ENCODE measurements at regions not wholly inside any gene's neighbourhood (a gene's known extent, or its start where the extent isn't known, plus 50 kb on each side); places are given as distances from the start of the nearest gene placed in this dataset.

DNA sequence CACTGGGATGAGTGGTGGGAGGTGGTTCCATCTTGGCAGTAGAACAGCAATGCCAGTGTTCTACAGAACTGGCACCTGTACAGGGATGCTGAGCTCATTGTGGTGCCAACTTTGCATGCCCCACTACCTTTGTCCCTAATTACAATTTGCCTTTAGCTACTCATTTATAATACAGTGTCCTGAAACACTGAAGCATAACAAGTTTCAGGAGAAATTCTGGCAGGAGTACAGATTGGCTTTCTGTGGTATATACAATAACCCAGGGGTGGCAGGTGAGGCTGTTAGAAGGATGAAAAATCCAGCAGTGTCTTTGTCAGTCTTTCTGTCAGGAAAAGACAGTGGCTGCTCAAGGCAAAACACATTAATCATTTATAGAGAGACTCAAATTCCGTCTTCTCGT lies 240.3 kb downstream of the FAM76B start:
- no peak for DNase-seq (ENCODE audit: low spot score)

DNA sequence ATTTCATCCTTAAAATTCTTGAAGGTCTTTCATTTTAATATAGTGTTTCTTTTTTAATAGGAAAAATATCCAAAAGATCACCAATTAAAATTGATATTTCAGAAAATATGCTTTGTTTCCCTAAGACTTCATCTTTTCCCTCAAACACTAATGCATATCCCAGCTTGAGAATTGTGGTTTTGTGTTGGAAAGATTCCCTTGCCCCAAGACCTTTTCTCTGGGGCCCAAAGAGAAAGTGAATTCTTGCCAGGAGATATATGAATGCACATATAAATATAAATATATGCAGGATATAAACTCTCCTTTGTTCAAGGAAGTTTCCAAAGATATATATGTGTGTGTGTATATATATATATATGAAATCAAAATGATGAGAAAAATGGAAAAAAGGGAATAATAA lies 241.2 kb downstream of the FAM76B start:
- no peak for DNase-seq (ENCODE audit: low spot score)

DNA sequence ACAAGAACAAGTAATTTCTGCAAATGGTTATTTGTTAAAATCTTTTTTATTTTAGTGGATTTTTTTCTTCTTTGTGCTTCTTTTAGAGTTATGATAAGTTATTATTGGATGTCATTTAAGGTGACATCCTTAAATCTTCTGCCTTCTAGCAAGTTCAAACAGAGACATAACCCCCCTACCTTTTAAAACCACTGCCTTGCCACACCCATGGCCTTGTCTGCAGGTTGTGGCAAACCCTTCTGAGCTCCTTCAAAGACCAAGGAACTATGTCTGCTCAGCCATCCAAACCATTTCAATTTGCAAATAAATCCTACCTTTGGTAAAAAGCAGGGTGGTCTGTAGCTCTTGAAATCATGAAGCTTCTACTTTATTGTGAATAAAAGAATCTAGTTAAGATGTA lies 241.6 kb downstream of the FAM76B start:
- no peak for DNase-seq (ENCODE audit: low spot score)

DNA sequence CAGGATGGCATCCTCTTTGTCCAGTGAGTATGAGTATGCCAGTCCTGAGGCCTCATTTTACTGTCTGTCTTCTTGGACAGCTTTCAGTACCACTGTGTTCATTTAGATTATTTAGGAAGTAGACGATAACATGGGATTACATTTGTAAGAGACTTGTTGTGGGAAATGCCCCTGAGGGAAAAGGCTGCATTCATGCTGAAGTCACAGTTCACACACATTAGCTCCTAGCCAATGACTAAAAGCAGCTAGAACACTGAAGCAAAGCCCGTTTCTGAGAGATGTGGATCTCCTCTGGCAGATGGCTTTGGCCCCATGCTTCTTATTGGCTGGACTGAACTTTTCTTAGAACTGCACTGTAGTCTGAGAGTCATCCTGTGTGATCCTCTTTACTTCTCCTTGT lies 242.4 kb downstream of the FAM76B start:
- DNase-seq (ENCODE audit: low spot score), result no peak

DNA sequence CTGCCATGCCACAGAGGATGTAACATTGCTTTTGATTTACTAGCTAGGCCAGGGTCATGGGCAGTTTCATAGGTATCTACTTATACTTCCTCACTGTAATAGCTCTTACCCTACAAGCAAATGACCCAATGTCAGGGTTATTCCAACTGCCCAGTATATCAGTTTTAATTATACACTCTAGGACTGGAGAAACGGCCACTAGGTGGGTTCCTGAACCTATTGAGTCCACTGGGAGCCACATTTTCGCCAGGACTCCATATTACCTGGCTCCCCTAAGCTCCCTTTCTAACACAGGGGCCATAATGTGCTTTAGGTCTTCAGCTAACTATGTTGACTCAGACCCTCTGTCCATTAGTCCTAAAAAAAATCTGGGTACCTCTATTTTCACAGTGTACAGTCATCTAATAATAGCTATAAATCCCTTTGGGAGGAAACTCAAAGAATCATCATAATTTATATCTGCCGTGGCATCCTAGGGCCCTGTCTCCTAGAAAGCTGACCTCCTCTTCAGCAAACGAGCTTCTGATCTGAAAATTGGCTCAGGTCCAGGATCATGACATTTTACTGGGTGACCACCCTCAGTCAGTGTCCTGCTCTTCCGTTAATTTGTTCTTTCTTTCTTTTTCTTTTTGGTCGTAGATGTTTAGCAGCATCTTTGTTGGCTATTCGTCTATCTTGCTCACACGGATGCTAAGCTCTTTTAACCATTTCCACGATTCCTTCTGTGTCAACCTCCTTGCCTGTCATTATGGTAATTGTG lies 244.3 kb downstream of the FAM76B start:
- DNase-seq (ENCODE audit: low spot score), result no peak

DNA sequence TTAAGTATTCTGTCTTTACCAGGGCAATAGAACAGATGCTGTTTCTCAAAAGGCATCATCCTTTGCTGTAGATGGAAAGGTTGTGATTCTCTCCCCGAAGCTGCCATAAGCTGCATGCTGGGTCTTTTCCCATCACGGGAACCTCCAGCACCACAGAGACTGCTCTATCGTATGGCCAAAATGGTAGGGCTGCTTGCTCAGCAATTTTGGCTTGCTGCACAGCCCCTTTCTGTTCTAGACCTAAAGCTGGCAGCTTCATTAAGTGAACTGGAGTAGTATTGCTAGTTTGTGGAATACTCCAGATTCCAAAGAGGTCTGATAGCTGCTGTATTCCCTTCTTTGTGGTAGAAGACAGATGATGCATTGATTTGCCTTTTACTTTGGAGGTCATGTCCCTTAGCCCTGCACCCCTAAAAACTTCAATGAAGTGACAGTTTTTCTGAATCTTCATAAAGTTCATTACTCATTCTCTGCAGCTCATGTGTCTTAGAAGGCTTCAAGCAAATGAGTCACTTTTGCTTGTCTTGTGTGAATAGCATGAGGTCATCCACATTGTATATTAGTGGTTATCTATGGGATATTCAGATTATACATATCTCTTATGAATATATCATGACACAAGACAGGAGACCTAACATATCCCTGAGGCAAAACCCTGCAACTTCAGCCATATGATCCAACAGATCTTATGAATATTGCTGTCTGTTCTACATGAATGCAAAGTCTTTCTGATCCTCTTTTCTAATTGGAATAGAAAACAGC lies 245.3 kb downstream of the FAM76B start:
- DNase-seq (ENCODE audit: low spot score), result no peak

DNA sequence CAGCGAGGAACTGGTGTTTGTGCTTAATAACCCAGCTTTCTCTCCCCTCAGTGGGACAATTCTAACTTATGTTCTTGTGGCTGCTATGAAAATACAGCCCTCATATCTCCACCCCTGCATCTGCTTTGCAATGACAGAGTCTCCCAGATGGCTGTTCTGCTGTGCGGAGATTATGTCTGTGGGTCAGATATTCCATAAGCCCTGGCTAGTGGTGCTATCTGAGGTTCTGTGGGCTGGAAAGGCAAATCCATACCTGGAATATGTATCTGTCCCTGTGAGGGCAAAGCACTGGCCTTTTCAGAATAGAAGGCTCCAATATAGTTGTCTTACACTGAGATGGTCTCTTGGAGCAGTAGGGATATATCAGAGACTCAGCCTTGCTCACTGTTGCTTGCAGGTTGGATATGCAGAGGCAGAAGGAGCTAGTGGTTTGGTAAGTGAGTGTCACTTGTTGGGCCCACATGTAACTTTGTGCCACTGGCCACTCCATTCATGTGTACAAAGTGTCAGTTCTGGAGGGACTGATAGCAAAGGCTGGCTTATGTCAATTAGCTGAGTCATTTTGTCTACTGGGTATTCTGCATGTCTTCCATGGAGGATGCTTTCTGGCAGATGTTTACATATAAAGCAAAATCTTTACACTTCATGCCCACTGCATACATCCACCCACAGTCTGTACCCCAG lies 246.6 kb downstream of the FAM76B start:
- no peak for DNase-seq (ENCODE audit: low spot score)

DNA sequence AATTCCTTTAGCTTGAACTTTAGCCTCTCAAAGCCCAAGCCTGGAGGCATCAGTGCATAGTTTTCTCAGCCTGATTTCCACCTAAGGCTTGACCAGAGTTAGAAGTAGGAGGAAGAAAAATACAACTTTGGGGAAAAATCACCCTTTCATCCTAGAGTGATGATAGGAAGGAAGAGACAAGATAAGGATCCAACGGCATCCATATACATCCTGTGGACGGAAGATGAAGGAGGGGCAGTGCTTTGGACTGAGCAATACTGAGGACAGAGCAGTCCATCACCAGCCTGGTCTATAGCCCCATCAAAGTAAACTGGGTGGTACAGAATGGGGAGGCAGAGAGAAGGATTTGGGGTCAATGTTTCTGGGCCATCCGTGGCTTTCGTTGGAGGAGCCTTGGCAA lies 247.9 kb downstream of the FAM76B start:
- DNase-seq (ENCODE audit: low spot score), result no peak

DNA sequence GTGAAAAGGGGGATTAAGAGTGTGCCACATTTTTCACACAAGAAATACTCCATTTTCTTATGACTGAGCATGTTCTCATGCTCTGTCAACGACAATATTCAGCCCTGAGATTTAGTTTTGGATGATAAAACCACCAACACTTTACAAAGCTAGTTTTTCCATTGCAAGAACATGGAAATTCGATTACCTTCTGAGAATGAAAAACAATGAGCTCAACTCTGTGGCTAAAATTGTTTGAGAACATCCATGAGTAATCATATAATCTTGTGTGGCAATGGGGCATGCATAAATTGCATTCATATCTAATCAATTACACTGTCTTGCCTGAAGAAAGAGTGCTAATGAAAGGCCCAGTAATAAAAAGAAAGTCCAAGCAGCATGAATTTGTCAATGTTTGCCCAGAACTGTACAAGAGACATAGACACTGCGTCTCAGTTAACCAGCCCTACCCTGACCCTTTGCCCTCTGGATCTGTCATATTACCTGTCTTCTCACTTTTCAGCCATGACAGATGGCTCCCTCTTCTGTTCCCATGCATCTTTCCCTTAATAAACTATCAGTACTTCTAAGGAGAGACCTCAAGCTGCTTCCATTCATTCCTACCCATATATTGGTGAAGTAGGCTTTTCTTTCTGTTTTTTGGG lies 253.4 kb downstream of the FAM76B start:
- no peak for DNase-seq (ENCODE audit: low spot score)

DNA sequence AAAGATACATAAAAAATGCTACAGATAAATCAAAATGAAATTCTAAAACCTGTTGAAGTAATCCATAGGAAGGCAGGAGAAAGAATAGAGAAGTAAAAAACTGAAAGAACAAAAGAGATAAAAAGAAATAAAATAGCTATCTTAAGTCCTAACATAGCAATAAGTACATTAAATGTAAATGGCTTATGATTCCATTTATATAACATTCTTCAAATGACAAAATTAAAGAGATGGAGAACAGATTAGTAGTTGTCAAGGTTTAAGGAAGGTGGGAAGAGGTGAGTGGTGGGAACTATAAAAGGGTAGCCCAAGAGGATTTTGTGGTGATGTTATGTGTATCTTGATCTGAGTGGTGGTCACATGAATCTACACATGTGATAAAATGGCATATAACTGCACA lies 254.8 kb downstream of the FAM76B start:
- no peak for DNase-seq (ENCODE audit: low spot score)

DNA sequence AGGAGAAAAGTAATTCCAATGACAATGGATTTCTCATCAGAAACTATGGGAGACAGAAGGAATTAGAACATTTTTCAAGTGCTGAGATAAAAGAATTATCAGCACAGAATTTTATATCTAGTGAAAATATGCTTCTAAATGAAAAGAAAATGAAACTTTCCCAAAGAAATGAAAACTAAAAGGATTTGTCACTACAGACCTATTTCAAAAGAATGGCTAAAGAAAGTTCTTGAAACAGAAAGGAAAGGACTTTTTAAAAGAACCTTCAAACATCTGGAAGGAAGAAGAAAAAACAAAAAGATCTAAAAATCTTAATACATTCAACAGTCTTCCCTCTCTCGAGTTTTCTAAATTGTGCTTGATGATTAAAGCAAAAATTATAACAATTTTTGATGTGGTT lies 255.4 kb downstream of the FAM76B start:
- DNase-seq (ENCODE audit: low spot score), result no peak

DNA sequence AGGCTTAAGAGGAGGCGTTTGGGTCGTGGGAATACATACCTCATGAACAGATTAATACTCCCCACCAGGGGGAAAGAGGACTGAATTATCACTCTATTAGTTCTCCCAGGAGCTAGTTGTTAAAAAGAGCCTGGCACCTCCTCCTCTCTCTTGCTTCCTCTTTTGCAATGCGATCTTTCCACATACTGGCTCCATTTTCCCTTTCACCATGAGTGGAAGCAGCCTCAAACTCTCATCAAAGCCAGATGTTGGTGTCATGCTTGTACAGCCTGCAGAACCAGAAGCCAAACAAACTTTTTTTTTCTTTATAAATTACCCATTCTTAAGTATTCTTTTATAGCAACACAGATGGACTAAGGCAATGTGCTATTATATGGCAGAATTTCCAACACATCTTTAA lies 258.5 kb downstream of the FAM76B start:
- DNase-seq (ENCODE audit: low spot score), result no peak

DNA sequence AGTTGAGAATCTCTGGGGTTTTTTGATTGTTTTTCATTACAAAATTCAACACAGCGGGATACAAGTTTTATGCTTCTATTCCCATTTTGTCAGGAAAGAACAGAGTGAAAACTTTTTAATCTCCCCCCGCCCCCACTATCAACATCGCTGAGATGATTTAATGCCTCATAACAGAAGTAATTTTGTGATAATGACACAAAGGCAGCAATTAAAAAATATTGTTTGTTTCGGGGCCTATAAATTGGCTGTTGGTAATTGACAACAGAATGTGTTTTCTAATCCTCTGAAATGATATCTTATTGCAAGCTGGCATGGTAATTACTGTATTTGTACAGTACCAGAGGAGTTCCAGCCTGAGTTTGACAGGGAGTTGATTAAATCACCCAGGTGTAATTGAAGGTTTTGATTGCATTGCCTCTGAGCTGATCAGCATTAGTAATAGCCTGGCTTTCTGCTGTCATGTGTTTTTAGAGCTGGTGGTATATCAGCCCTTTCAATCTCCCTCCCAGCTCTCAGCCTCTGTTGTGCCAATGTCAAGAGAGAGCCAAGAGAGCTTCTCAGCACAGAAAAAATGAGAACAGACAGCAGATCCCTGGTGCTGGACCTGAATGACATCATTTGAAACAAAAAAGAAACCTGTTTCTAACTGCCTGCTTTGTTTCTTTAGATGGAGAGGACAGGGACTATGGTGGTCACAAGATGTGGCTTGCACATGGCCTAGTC lies 265.1 kb downstream of the FAM76B start:
- DNase-seq (ENCODE audit: low spot score), result peak; percentile 100

DNA sequence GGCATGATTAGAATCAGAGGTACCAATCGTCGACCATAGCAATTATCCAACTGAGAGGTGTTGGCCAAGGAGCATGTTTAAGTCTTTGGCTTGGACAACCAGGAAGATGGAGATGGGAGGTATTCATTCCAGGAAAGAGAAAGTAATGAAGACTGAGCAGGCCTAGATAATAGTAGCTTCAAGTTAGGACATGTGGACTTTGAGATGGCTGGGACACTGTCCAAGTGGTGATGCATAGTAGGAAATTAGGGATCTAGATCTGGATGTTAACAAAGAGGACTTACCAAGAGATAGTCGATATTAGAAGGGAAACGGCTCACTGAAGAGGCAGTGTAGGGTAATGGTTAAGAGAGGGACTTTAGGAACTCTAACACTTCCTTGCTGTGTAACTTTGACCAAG lies 266.7 kb downstream of the FAM76B start:
- no peak for DNase-seq (ENCODE audit: low spot score)

DNA sequence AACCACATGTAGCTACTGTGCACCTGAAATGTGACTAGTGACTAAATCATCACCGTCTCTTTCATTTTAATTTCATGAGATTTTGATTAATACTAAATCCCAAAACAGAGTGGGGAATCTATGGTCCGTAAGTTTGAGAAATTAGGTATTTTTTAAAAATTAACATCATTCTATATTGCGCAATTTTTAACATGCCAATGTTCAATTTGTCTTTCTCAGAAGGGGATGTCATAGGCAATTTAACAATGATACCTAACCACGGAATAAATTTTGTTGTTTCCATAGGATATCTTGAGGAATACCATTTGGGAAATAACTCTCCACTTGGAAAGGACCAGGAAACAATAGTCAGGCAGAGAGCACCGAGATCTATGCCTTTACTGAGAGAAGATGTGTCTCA lies 267.7 kb downstream of the FAM76B start:
- DNase-seq (ENCODE audit: low spot score), result no peak

DNA sequence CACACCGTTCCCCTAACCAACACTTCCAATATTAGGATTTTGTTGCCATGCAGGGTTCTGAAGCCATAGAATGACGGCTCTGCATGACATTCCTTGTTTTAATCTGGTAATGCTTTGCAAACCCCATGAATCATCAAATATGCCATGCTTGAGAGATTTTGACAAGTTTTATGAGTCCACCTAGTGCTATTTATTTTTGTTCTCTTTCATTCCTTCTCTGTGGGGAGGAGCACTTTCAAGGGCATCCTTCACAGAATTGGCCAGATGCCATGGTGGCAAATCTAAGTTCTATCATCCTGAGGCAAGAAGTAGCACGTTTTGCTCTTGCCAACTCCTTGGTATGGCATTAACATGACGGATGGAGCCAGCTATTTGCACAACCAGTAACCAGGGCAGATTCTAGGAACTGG lies 268.4 kb downstream of the FAM76B start:
- no peak for DNase-seq (ENCODE audit: low spot score)

DNA sequence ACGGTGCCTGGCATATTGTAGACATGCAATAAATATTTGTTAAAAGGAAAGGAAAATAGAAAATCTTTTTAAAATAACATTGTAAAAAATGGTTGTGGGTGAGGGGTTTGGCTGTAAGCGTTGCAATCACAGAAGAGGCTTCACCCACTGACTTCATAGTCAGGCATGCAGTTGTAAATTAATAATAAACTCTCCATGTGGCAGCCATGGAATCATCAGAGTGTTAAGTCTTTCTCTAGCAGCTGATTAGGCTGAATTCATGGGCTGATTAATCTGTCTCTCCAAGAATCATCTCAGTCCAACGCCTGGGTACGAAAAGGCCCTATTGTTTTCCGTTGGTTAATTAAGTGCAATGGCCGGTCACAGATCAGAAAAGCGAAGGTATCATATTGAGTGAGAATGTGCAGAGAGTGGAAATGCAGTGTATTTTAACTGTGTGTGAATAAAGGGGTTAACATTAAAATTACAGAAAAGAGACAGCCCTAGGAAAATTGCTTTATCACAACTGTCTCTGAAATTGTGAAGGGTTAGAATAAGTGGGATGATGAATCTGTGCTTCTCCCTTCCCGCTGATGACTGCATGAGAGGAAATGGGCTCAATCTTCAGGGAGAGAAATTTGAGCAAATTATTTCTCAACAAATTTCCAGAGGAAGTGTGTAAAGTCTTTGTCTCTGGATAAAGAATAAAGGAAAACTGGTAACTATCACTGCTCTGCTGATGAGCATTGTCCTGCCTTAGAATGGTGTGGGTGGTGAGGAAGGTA lies 269.0 kb downstream of the FAM76B start:
- DNase-seq (ENCODE audit: low spot score), result no peak

DNA sequence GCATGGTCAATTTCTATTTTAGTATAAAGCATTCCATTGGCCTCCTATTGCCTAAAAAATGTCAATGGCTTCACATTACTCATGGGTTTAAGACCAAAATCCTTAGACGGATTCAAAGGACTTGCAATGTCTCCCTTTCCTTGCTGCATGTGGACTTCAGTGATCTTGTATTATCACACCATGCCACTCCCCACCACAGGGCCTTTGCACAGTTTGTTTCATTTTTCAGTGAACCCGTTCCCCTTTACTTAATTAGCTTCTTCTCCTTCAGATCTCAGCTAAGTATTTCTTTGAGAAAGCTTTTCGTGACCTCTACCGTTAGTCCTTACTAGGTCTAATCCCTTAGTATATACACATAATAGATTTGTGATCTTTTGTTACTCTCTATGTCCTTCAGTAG lies 269.7 kb downstream of the FAM76B start:
- no peak for DNase-seq (ENCODE audit: low spot score)

DNA sequence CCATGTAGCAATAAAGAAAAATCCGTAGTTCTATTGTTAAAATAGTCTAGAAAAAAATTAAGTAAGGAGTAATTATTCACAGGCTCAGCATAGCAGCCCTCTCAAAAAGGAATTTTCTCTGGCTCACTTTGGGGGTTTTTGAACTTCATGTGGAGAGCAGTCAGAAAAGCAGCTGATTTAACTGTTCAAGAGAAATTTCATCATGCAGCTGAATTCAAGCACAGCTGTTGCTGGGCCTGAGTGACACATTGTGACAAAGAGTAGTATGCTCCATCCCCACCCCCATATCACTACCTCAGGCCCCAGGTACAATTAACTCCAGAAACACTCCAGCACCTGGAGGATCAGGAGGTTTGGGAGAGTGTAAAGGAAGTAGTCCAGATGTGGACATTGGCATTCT lies 272.1 kb downstream of the FAM76B start:
- DNase-seq (ENCODE audit: low spot score), result no peak

DNA sequence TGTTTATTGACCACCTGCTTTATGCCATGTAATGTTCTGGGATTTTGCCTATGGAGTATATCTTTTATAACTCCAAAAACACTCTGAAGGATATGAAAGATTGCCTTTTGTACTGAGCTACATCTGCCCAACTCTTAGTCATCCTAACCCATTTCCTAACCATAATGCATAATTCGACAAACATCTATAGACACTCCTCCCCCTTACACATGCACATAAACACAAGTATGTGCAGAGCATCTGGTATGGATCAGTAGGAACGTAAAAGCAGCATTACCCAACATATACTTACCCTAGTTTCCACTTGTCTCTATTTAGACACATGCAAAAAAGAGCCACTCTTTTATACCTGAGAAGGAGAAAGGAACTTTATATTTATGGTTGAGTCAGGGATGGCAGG lies 272.8 kb downstream of the FAM76B start:
- DNase-seq (ENCODE audit: low spot score), result no peak

DNA sequence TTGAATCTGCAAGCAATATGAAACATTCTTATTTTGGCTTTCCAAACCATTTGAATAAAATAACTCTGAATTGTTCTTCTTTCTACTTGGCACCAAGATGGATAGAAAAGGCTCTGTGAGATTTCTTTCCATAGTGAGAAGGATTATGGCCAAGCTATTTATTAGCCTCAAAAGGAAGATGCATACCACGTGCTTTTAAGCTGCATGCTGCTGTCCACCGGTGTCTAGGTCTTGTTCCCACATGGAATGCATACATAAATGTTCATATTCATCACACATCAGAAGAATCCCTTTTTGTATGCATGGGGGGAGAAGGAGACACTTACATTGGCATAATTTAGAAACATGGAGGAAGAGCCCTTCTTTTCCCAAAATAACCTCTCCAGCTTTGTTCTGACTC lies 273.4 kb downstream of the FAM76B start:
- DNase-seq (ENCODE audit: low spot score), result no peak

Data from SK-N-DZ (cell line).